Transverse colon (tissue), 4 donors: ENCODE measurements at regions not wholly inside any gene's neighbourhood (a gene's known extent, or its start where the extent isn't known, plus 50 kb on each side); places are given as distances from the start of the nearest gene placed in this dataset.

Experiments
- CTCF ChIP-seq, 5 experiments: fragments of 200-600 bp in 3 of 5; fragments of 450-650 bp in 2 of 5; sonication (generic) in 3 of 5; IDR thresholded peaks; 1 replicate in 2 of 5; 2 replicates in 3 of 5; pipeline ENCODE4 v1.5.1; 2016 to 2017; ENCODE audit warnings: antibody characterized with exemption in 5 of 5, inconsistent platforms in 3 of 5, mild to moderate bottlenecking in 2 of 5, moderate library complexity in 1 of 5
- POLR2A ChIP-seq: fragments of 450-650 bp; IDR thresholded peaks from one replicate; pipeline ENCODE4 v1.6.1; 2016; ENCODE audit warnings: antibody characterized with exemption, mild to moderate bottlenecking, moderate library complexity
- POLR2AphosphoS5 ChIP-seq, 3 donors: sonication (generic); formaldehyde crosslinking; IDR thresholded peaks; one replicate each; pipeline ENCODE4 v1.6.1; 2016; ENCODE audit warnings: antibody characterized with exemption in 3 of 3

- TF ChIP-seq CTCF (IDR thresholded peaks at IDR 0.05), result no peak
- TF ChIP-seq POLR2A, result no peak
- no peak for TF ChIP-seq POLR2AphosphoS5 (IDR thresholded peaks at IDR 0.05)
Measured at GRCh38 chr18:61248589-61248988, 84.6 kb upstream of the CDH20 start.
